ENCODE measurements at regions not wholly inside any gene's neighbourhood (a gene's known extent, or its start where the extent isn't known, plus 50 kb on each side); places are given as distances from the start of the nearest gene placed in this dataset.

DNA sequence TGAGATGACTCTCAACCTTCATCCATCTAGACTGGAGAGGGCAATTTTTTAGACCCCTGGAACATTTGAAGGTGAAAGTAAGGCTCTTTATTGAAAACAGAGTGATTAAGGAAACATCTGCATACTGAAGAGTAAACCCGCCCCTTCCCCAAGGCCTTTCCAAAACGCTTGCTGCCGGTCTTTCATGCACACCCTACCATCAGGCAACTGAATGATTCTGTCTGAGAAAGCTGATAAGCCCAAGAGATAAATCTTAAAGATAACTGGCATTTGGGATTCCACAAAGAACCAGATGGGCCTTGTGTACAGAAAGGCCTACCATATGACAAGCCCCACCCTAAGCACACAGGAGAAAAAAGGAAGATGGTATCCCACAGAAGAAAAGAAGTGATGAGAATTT, 54.4 kb upstream of the PIK3R1 start:
- TF ChIP-seq REST (IDR thresholded peaks at IDR 0.05; ENCODE audit: insufficient read depth in 1 of 2, low read depth in 2 of 2, low read length in 2 of 2) (no peak), TAF1 (IDR thresholded peaks at IDR 0.05; ENCODE audit: borderline replicate concordance, insufficient read depth, low read length) (no peak), POLR2AphosphoS5 (IDR thresholded peaks at IDR 0.05; ENCODE audit: low read depth, low read length) (no peak), SIN3A (IDR thresholded peaks at IDR 0.05; ENCODE audit: borderline replicate concordance, insufficient read depth, low read length) (no peak), FOXP2 (optimal IDR thresholded peaks at IDR 0.05; ENCODE audit: borderline replicate concordance, extremely low read depth, extremely low read length, insufficient read depth) (no peak)

All from PFSK-1 (cell line).